HG03108 (cell line): ENCODE measurements at regions not wholly inside any gene's neighbourhood (a gene's known extent, or its start where the extent isn't known, plus 50 kb on each side); places are given as distances from the start of the nearest gene placed in this dataset.
"Not testable (repeated sequence)": the region's sequence is repeated elsewhere in the genome, so short reads cannot be mapped to it uniquely, and the experiment has no call there.

Experiments
- ATAC-seq: cut with Tn5 transposase; IDR thresholded peaks from one replicate; pipeline ENCODE4 v1.9.1; 2021; ENCODE audit warnings: moderate library complexity; ENCODE audit not compliant: unreplicated experiment

- no peak for ATAC-seq
These were observed 51.9 kb upstream of the TBL1XR1 start for GRCh38 chr3:177249203-177249602.

GRCh38 chr3:177250151-177250550 is 52.9 kb upstream of the TBL1XR1 start:
- no peak for ATAC-seq

- no peak for ATAC-seq
These were observed 54.5 kb upstream of the TBL1XR1 start for GRCh38 chr3:177251755-177252154.

- ATAC-seq, result no peak
These were observed 59.7 kb upstream of the TBL1XR1 start for GRCh38 chr3:177257006-177257405.

- ATAC-seq, result no peak
These were observed 60.3 kb upstream of the TBL1XR1 start for GRCh38 chr3:177257625-177258024.

- ATAC-seq, result no peak
These were observed 65.1 kb upstream of the TBL1XR1 start for GRCh38 chr3:177262396-177262795.

GRCh38 chr3:177263615-177264368 is 66.5 kb upstream of the TBL1XR1 start:
- no peak for ATAC-seq

- ATAC-seq, result not testable (repeated sequence)
These were observed 74.7 kb upstream of the TBL1XR1 start for GRCh38 chr3:177271811-177272501.

- ATAC-seq, result no peak
These were observed 80.7 kb upstream of the TBL1XR1 start for GRCh38 chr3:177278016-177278415.

GRCh38 chr3:177279118-177279815 is 82.0 kb upstream of the TBL1XR1 start:
- no peak for ATAC-seq

GRCh38 chr3:177281292-177282118 is 84.2 kb upstream of the TBL1XR1 start:
- no peak for ATAC-seq

GRCh38 chr3:177282119-177282655 is 84.9 kb upstream of the TBL1XR1 start:
- ATAC-seq, result no peak

- ATAC-seq, result no peak
These were observed 86.7 kb upstream of the TBL1XR1 start for GRCh38 chr3:177283983-177284382.

GRCh38 chr3:177284383-177284881 is 87.2 kb upstream of the TBL1XR1 start:
- ATAC-seq, result no peak

GRCh38 chr3:177286034-177286433 is 88.8 kb upstream of the TBL1XR1 start:
- no peak for ATAC-seq

- ATAC-seq, result no peak
These were observed 89.9 kb upstream of the TBL1XR1 start for GRCh38 chr3:177287231-177287630.

GRCh38 chr3:177290633-177291032 is 93.4 kb upstream of the TBL1XR1 start:
- no peak for ATAC-seq

- ATAC-seq, result no peak
These were observed 96.9 kb upstream of the TBL1XR1 start for GRCh38 chr3:177294221-177294620.

GRCh38 chr3:177295116-177295515 is 97.8 kb upstream of the TBL1XR1 start:
- no peak for ATAC-seq

- ATAC-seq, result no peak
These were observed 102.0 kb upstream of the TBL1XR1 start for GRCh38 chr3:177299250-177299649.
